ENCODE measurements at regions not wholly inside any gene's neighbourhood (a gene's known extent, or its start where the extent isn't known, plus 50 kb on each side); places are given as distances from the start of the nearest gene placed in this dataset.

- Histone ChIP-seq H3K79me1 (ENCODE audit: low read depth, low read length) (no peaks in the 10 kb centered on the region), H3K23ac (ENCODE audit: insufficient read length) (no peak overlapping the region), H3K9me3 (ENCODE audit: insufficient read depth in 2 of 2, low read depth in 1 of 2, low read length in 1 of 2) (no peaks in the 10 kb centered on the region), H3K14ac (ENCODE audit: insufficient read length) (no peak overlapping the region), H2AFZ (ENCODE audit: low read length) (no peak overlapping the region), H2BK120ac (replicated peaks; ENCODE audit: low read depth, low read length) (no peak overlapping the region), H2BK15ac (ENCODE audit: low read length) (no peak overlapping the region), H3K4me1 (replicated peaks in 1 of 4; ENCODE audit: control insufficient read depth in 3 of 4, insufficient read depth in 4 of 4, low read length in 3 of 4) (no peaks in the 10 kb centered on the region), H2BK20ac (ENCODE audit: low read length) (no peak overlapping the region), H3K79me2 (ENCODE audit: control insufficient read depth in 1 of 2, insufficient read depth in 2 of 2, low read length in 2 of 2) (no peaks in the 10 kb centered on the region), H3K27ac (ENCODE audit: low read depth, low read length) (no peak overlapping the region), H2AK5ac (ENCODE audit: low read depth, low read length) (no peak overlapping the region), H3K4ac (replicated peaks; ENCODE audit: insufficient read length, low read depth, low read length) (no peak overlapping the region), H4K20me1 (replicated peaks in 1 of 2; ENCODE audit: control insufficient read depth in 1 of 2, insufficient read depth in 2 of 2, low read length in 2 of 2) (no peaks in the 10 kb centered on the region), H4K8ac (ENCODE audit: extremely low read depth, insufficient read depth, low read length) (no peak overlapping the region), H3K27me3 (replicated peaks in 1 of 4; ENCODE audit: control insufficient read depth in 3 of 4, extremely low read depth in 1 of 4, insufficient read depth in 3 of 4, low read length in 3 of 4) (no peaks in the 10 kb centered on the region), H3K4me3 (ENCODE audit: extremely low read depth in 1 of 4, insufficient read depth in 2 of 4, low read depth in 3 of 4, low read length in 4 of 4) (no peak overlapping the region), H3K18ac (ENCODE audit: extremely low read depth, low read length) (no peak overlapping the region), H3K36me3 (ENCODE audit: control insufficient read depth in 2 of 4, insufficient read depth in 4 of 4, low read length in 3 of 4) (no peaks in the 10 kb centered on the region), H3K23me2 (ENCODE audit: low read depth, low read length) (no peaks in the 10 kb centered on the region), H4K5ac (ENCODE audit: insufficient read length, low read depth, low read length) (no peak overlapping the region), H2BK5ac (ENCODE audit: low read depth, low read length) (no peak overlapping the region), H3K4me2 (ENCODE audit: insufficient read depth in 1 of 2, low read depth in 2 of 2, low read length in 2 of 2) (no peak overlapping the region), H3K9ac (replicated peaks in 1 of 4; ENCODE audit: extremely low read depth in 1 of 4, low read depth in 3 of 4, low read length in 3 of 4) (no peak overlapping the region), H2BK12ac (ENCODE audit: low read depth, low read length) (no peak overlapping the region), H4K91ac (replicated peaks; ENCODE audit: insufficient read length, low read length) (no peak overlapping the region), H3K56ac (replicated peaks; ENCODE audit: insufficient read length, low read depth, low read length) (no peak overlapping the region)
- DNase-seq (ENCODE audit: low read depth in 1 of 2, low spot score in 2 of 2) (no peak), FAIRE-seq (no peak)
- TF ChIP-seq GTF2F1 (IDR thresholded peaks at IDR 0.05; ENCODE audit: borderline replicate concordance, low read depth, low read length) (no peak), RXRA (IDR thresholded peaks at IDR 0.05; ENCODE audit: insufficient read depth, low read depth, low read length) (no peak), RBBP5 (IDR thresholded peaks at IDR 0.05; ENCODE audit: borderline replicate concordance, low read depth, low read length) (no peak), POLR2AphosphoS5 (IDR thresholded peaks at IDR 0.05; ENCODE audit: low read depth, low read length) (no peak), CHD2 (IDR thresholded peaks at IDR 0.05; ENCODE audit: low read length) (no peak), CBX5 (IDR thresholded peaks at IDR 0.05; ENCODE audit: low read depth, low read length) (no peak), POLR2A (IDR thresholded peaks at IDR 0.05; ENCODE audit: control extremely low read depth in 1 of 2, low read depth in 2 of 2, low read length in 2 of 2) (no peak), KDM4A (IDR thresholded peaks at IDR 0.05; ENCODE audit: low read depth, low read length, severe bottlenecking) (no peak), BRCA1 (IDR thresholded peaks at IDR 0.05; ENCODE audit: low read depth, low read length) (no peak), SIRT6 (IDR thresholded peaks at IDR 0.05; ENCODE audit: low read length) (no peak), GABPA (IDR thresholded peaks at IDR 0.05; ENCODE audit: borderline replicate concordance, insufficient read depth, low read length) (no peak), ZNF274 (IDR thresholded peaks at IDR 0.05; ENCODE audit: borderline replicate concordance, extremely low read depth, low read length) (no peak), NANOG (IDR thresholded peaks at IDR 0.05; ENCODE audit: insufficient read depth, low read depth, low read length, poor library complexity, severe bottlenecking) (no peak), MAX (IDR thresholded peaks at IDR 0.05) (no peak), TAF7 (optimal IDR thresholded peaks at IDR 0.05; ENCODE audit: borderline replicate concordance, low read depth, low read length) (no peak)
- POLR2A ChIA-PET (ENCODE audit: partially characterized antibody): no interaction called here
- WGBS, 2 experiments (ENCODE audit: extremely low coverage in 1 of 2, insufficient coverage in 1 of 2, insufficient read length in 1 of 2, insufficient replicate concordance in 2 of 2, low coverage in 1 of 2, low lambda C conversion rate in 2 of 2, missing lambda C conversion rate in 1 of 2): 64% methylated on average over 2 of the region's 2 CpGs; no CpG with 5 or more reads in 1 of the 2 experiments
- CTCF ChIA-PET (ENCODE audit: partially characterized antibody): interaction anchor here (2.0 to 3.2 kb wide), 3 partner anchors 9 to 13 kb away, joined by 4 to 23 read pairs (median 18); no protein-coding TSS in a partner anchor
These were observed 241.3 kb upstream of the MYO3A start for GRCh38 chr10:25692761-25693160.
